ENCODE measurements at regions not wholly inside any gene's neighbourhood (a gene's known extent, or its start where the extent isn't known, plus 50 kb on each side); places are given as distances from the start of the nearest gene placed in this dataset.

DNA sequence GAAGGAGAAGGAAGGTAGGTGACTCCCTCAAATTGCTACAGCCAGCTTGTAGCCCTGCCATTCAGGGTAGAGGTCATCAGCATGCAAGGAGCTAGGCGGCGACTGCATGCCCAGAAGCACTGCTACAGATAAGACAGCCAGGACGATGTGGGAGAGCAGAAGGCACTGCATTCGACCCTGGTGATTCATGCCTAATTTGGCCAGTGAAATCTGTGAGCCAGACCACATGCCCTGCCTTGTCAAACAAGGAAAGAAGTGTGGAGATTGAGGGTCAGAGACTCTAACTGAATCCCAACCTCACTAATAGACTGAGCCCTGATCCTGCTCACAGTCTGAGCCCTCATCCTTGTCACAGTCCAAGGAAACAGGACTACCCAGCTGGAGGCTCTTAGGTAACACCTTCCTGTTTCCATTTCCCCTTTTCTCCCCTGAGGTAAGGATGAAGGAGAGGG lies 86.6 kb downstream of the LINGO1 start:
- DNase-seq: no peak
- Histone ChIP-seq H3K4me3 (ENCODE audit: insufficient read depth, low read depth, low read length) (no peak overlapping the region), H3K36me3 (replicated peaks; ENCODE audit: control insufficient read depth, insufficient read depth, low read length) (no peaks in the 10 kb centered on the region), H3K27me3 (ENCODE audit: control insufficient read depth, insufficient read depth, low read length) (no peaks in the 10 kb centered on the region)

DNA sequence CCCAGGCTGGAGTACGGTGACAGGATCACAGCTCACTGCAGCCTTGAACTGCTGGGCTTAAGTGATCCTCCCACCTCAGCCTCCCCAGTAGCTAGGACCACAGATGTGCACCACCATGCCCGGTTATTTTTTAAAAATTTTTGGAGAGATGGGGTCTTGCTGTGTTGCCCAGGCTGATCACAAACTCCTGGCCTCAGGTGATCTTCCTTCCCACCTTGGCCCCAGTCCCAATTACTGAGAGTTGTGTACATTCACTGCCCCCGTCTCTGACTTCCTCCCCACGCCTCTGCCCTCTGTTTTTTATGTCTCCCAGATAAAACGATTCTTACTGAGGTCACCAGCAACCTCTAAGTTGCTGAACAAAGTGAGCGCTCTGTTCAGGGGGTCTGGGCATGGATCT lies 87.7 kb downstream of the LINGO1 start:
- Histone ChIP-seq H3K4me3 (ENCODE audit: insufficient read depth, low read depth, low read length) (no peak overlapping the region), H3K36me3 (replicated peaks; ENCODE audit: control insufficient read depth, insufficient read depth, low read length) (no peaks in the 10 kb centered on the region), H3K27me3 (ENCODE audit: control insufficient read depth, insufficient read depth, low read length) (no peaks in the 10 kb centered on the region)
- DNase-seq: no peak

DNA sequence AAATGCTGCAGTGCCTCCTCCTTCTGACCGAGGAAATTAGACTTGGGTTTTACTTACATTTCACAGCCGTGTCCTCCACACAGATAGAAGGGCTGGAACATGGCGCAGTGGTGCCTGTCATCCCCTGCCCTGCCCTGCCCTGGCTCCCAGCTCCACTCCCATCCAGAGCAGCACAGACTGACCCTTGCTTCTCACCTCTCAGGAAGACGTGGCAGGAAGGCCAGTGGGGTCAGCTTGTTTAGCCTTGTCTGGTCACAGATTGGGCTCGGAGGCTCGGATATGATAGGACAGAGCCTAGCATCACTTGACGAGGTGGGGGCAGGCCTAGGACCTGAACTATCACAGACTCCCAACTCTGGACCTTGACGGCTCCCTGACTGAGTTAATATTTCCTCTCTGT lies 88.5 kb downstream of the LINGO1 start:
- H3K36me3 ChIP-seq (replicated peaks; ENCODE audit: control insufficient read depth, insufficient read depth, low read length): no peaks in the 10 kb centered on the region
- no peak overlapping the region for H3K4me3 ChIP-seq (ENCODE audit: insufficient read depth, low read depth, low read length)
- no peak for DNase-seq
- H3K27me3 ChIP-seq (ENCODE audit: control insufficient read depth, insufficient read depth, low read length): no peaks in the 10 kb centered on the region

DNA sequence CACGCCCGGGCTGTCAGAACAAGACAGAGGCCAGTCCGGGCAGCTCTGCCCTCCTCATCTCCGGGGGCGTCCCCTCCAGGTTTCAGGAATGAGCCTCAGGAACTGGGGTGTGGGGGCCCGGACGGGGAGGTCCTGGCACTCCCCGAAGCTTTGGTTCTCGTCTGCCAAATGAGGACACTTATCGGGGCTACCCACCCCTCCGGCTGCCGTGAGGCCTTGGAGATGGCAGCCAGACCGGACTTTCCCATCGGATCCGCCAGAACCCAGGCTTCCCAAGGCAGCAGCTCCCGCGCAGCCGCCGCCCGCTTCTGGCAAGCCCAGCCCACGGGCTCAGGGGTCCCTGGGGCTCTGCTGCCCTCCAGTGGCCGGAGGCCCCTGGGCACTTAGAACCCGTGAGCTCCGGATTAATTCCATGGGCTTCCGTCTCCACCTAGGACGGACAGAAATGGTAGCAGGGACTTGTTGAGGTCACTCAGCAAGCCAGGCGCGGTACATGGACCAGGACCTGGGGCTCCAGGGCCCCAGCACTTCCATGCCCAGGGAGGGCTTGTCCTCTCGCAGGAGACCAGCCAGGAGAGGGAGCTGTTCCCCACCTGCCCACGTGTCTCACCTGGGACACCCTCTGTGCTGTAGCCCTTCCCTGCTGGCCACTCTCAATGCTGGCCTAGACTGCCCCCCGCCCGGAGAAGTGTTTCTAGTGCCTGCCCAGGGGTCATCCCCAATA lies 89.4 kb downstream of the LINGO1 start:
- peak overlapping the region; percentile 8; the same call in 1 of the 2 replicates for H3K4me3 ChIP-seq (ENCODE audit: insufficient read depth, low read depth, low read length)
- DNase-seq: peak; percentile 98
- no peaks in the 10 kb centered on the region for H3K27me3 ChIP-seq (ENCODE audit: control insufficient read depth, insufficient read depth, low read length)

DNA sequence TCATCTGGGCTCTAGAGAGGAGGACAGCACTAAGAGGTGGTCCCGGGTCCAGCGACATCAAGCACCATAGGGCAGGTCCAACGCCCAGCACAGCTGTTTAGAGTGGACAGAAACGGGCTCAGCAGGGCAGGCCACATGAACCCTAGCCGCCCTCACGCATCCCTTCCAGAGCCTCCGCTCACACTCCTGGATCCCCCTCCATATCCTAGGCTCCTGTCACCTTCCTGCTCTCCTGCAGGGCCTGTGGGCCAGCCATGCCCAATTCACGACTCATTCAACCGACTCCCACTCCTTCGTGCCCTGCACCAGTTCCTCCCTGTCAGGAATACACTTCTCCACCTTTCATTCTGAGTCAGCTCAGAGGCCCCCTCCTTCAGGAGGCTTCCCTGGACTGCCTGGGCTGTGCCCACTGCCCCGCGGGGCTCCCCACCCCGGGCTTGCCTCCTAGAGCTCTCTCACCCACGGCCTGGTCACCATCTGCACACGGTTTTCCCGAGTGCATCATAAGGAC lies 90.2 kb downstream of the LINGO1 start:
- no peaks in the 10 kb centered on the region for H3K36me3 ChIP-seq (replicated peaks; ENCODE audit: control insufficient read depth, insufficient read depth, low read length)
- no peaks in the 10 kb centered on the region for H3K27me3 ChIP-seq (ENCODE audit: control insufficient read depth, insufficient read depth, low read length)
- DNase-seq: peak; percentile 55
- H3K4me3 ChIP-seq (ENCODE audit: insufficient read depth, low read depth, low read length): no peak overlapping the region

More for the DNA sequence above, 89.4 kb downstream of the LINGO1 start:
- no peaks in the 10 kb centered on the region for H3K36me3 ChIP-seq (replicated peaks; ENCODE audit: control insufficient read depth, insufficient read depth, low read length)

DNA sequence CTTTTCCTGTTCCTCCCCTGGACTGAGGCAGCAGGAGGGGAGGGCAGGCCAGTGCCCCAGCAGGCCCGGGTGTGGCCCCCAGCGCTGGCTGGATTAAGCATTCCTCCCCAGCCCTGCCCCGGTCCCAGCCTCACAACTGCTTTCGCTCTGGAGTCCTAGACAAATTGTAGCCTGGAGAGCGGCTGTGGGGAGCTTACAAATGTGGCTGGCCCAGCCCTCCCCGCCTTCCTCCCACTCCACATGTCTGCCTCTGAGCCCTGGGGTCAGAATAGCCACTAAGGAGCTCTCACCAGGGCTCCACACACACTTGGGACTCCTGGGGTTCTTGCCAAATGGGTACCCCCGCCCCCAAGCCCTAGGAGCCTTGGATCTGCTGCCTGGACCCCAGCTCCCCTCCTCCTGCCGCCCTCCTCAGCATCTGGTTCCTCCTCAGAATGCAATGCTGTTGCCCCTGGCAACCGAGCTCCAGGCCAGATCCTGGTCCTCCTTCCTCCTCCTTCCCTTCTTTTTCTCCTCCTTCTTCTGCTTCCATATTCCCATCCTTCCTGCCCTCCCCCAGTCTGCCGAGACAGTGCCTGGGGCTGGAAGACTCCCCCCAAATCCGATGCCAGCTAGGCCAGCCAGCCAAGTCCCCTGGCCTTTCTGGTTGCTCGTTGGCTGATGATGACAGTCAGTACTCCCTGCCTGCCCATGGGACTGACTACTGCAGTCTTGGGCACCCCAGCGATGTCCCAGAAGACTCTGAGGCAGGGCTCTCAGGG lies 91.1 kb downstream of the LINGO1 start:
- DNase-seq: peak; percentile 72
- H3K4me3 ChIP-seq (ENCODE audit: insufficient read depth, low read depth, low read length): no peak overlapping the region
- H3K27me3 ChIP-seq (ENCODE audit: control insufficient read depth, insufficient read depth, low read length): no peaks in the 10 kb centered on the region
- H3K36me3 ChIP-seq (replicated peaks; ENCODE audit: control insufficient read depth, insufficient read depth, low read length): no peaks in the 10 kb centered on the region

DNA sequence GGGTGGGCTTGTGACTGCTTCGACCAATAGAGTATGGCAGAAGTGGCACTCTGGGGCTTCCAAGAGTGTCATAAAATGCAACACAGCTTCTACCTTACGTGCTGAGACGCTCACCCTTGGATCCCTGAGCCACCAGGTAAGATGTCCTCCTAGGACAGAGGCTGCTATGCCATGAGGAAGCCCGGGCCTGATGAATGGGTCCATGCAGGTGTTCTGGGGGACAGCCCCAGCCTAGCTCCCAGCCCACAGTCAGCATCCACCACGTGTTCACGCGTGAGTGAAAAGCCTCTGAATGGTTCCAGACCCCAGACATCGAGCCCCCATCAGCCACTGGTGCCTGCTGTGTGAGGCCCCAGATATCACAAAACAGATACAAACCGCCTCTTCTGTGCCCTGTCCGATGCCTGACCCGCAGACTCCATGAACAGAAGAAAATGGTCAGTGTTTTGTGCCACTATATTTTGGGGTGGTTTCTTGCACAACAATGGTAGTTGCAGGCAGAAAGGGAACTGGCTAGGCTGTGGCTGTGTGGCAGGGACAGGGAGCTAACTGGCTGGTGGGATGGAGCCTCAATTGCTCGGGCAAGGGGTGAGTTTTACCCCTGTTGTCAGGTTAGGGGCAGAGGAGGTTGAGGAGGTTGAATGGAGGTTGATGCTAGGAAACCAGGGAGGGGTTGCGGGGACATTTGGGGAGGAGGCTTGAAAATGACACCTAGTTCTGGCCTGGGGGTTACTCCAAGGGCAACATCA lies 92.2 kb downstream of the LINGO1 start:
- H3K36me3 ChIP-seq (replicated peaks; ENCODE audit: control insufficient read depth, insufficient read depth, low read length): no peaks in the 10 kb centered on the region
- no peak overlapping the region for H3K4me3 ChIP-seq (ENCODE audit: insufficient read depth, low read depth, low read length)
- no peaks in the 10 kb centered on the region for H3K27me3 ChIP-seq (ENCODE audit: control insufficient read depth, insufficient read depth, low read length)
- no peak for DNase-seq

DNA sequence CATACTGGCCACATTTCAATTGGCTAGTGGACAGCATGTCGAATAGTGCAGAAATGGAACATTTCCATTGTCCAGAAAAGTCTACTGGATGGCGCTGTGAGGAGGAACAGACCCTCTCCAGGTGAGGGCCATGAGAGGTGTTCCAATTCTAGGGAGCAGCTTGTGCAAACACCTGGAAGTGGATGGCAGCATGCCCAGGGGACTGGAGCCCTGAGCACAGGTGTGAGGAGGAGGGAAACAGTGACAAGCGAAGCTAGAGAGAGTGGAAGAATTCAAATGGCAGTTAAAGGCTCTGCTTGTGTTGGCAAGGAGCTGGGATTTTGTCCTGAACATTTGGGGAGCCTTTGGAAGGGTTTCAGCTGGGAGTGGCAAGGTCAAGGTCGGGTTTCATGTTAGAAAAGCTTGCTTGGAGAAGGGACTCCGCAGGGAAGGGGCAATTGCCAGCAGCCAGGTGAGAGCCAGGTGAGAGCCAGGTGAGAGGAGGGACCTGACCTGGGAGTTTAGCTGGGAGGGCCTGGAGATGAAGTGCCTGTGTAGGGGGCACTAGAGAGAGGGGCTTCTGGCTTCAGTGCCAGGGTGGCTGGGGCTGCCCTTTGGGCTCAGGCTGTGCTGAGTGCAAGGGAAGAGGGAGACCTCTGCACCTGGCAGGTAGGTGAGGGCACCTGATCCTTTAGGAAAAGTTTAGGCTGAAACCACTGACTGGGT lies 93.8 kb downstream of the LINGO1 start:
- no peaks in the 10 kb centered on the region for H3K36me3 ChIP-seq (replicated peaks; ENCODE audit: control insufficient read depth, insufficient read depth, low read length)
- no peak overlapping the region for H3K4me3 ChIP-seq (ENCODE audit: insufficient read depth, low read depth, low read length)
- no peaks in the 10 kb centered on the region for H3K27me3 ChIP-seq (ENCODE audit: control insufficient read depth, insufficient read depth, low read length)
- DNase-seq: peak; percentile 61

DNA sequence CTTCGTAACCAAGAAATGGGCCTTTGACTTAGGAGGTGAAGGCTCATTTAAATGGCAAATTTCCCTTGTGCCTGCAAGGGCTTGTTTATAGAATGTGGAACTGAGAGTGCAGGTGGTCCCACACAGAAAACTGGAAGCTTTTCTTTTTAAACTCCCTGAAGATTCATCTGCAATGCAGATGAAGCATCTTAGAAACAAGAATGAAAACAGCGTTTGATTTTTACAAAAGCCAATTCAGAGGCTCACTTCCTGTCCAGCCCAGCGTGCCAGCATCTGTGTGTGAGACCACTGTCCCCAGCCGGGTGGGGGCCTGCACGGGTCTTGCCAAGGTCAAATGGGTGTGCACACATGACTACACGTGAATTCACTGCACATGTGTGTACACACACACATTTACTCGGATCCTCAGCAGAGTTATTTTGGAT lies 94.7 kb downstream of the LINGO1 start:
- DNase-seq: no peak
- Histone ChIP-seq H3K27me3 (ENCODE audit: control insufficient read depth, insufficient read depth, low read length) (no peaks in the 10 kb centered on the region), H3K36me3 (replicated peaks; ENCODE audit: control insufficient read depth, insufficient read depth, low read length) (no peaks in the 10 kb centered on the region), H3K4me3 (ENCODE audit: insufficient read depth, low read depth, low read length) (no peak overlapping the region)

DNA sequence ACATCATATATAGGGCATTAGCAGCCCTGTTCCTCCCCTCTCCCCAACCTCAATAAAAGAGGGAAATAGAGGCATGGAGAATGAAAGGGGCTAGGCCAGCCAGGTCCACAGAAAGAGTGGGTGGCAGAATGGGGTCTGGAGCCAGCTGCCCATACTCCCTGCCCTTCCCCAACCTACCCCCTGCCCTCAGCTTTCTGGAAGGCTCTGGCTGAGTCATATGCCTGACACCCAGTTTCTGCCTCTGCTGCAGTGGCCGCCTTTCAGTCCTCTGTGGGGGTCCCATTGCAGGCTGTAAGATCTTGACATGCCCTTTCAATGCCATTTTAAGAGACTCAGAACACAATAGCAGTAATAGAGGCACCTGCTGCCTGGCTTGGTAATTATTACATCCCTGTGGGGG lies 95.7 kb downstream of the LINGO1 start:
- Histone ChIP-seq H3K4me3 (ENCODE audit: insufficient read depth, low read depth, low read length) (no peak overlapping the region), H3K27me3 (ENCODE audit: control insufficient read depth, insufficient read depth, low read length) (no peaks in the 10 kb centered on the region)

DNA sequence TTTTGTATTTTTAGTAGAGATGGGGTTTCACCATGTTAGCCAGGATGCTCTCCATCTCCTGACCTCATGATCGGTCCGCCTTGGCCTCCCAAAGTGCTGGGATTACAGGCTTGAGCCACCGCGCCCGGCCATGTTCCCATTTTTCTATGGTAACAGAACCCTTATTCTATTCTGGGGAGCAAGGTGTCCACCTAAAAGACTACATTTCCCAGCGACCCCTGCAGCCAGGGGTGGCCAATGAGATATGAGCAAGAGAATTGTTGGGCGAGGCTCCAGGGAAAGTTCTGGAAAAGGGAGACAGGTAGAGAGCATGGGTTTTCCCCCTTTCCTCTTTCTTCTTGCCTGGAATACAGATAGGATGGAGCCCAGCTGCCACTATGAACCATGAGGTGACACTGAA lies 96.9 kb downstream of the LINGO1 start:
- no peak overlapping the region for H3K4me3 ChIP-seq (ENCODE audit: insufficient read depth, low read depth, low read length)
- DNase-seq: peak; percentile 62
- no peaks in the 10 kb centered on the region for H3K27me3 ChIP-seq (ENCODE audit: control insufficient read depth, insufficient read depth, low read length)
- no peaks in the 10 kb centered on the region for H3K36me3 ChIP-seq (replicated peaks; ENCODE audit: control insufficient read depth, insufficient read depth, low read length)

More for the DNA sequence above, 95.7 kb downstream of the LINGO1 start:
- peak; percentile 13 for DNase-seq
- no peaks in the 10 kb centered on the region for H3K36me3 ChIP-seq (replicated peaks; ENCODE audit: control insufficient read depth, insufficient read depth, low read length)

Measured in H7 (cell line).